ENCODE measurements at regions not wholly inside any gene's neighbourhood (a gene's known extent, or its start where the extent isn't known, plus 50 kb on each side); places are given as distances from the start of the nearest gene placed in this dataset.
"Not testable (repeated sequence)": the region's sequence is repeated elsewhere in the genome, so short reads cannot be mapped to it uniquely, and the experiment has no call there.

- no peak for DNase-seq
- H3K9me3 ChIP-seq (ENCODE audit: control insufficient read depth, low read length): no peaks in the 10 kb centered on the region
- H3K4me3 ChIP-seq (ENCODE audit: insufficient read depth, low read depth, low read length, poor library complexity, severe bottlenecking): no peak overlapping the region
- no peaks in the 10 kb centered on the region for H3K36me3 ChIP-seq (ENCODE audit: control insufficient read depth, insufficient read depth, low read length)
- no peaks in the 10 kb centered on the region for H3K27me3 ChIP-seq (replicated peaks; ENCODE audit: control insufficient read depth, insufficient read depth, low read length, poor library complexity, severe bottlenecking)
- H3K4me1 ChIP-seq (ENCODE audit: control insufficient read depth, insufficient read depth, low read length, poor library complexity, severe bottlenecking): no peaks in the 10 kb centered on the region
- no peak overlapping the region for H3K27ac ChIP-seq (ENCODE audit: insufficient read depth, low read length, poor library complexity, severe bottlenecking)
Measured at GRCh38 chr21:38626306-38626705, 128.0 kb upstream of the ERG start.

DNA sequence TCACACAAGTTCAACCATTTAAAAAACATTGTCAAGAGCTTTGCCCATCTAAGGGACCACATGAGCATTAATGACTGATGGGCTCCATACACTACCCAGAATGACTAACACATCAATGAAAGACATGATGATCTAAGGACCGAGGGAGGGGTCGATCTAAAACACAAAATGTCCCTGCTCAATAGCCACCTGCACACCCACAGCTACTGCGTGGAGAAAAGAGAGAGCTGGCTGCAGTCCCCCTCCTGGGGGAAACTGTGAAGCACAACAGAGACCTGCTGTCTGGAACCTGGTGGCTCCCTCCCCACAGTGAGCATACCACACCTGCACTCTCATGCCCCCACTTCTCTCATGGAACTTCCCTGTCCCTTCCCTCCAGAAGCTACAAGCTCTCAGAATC, 130.1 kb upstream of the ERG start:
- H3K27ac ChIP-seq (ENCODE audit: insufficient read depth, low read length, poor library complexity, severe bottlenecking): no peak overlapping the region
- no peaks in the 10 kb centered on the region for H3K9me3 ChIP-seq (ENCODE audit: control insufficient read depth, low read length)
- H3K4me1 ChIP-seq (ENCODE audit: control insufficient read depth, insufficient read depth, low read length, poor library complexity, severe bottlenecking): no peaks in the 10 kb centered on the region
- H3K27me3 ChIP-seq (replicated peaks; ENCODE audit: control insufficient read depth, insufficient read depth, low read length, poor library complexity, severe bottlenecking): no peaks in the 10 kb centered on the region
- no peaks in the 10 kb centered on the region for H3K36me3 ChIP-seq (ENCODE audit: control insufficient read depth, insufficient read depth, low read length)
- no peak for DNase-seq
- H3K4me3 ChIP-seq (ENCODE audit: insufficient read depth, low read depth, low read length, poor library complexity, severe bottlenecking): no peak overlapping the region

- no peak for DNase-seq
- Histone ChIP-seq H3K9me3 (ENCODE audit: control insufficient read depth, low read length) (no peaks in the 10 kb centered on the region), H3K27ac (ENCODE audit: insufficient read depth, low read length, poor library complexity, severe bottlenecking) (no peak overlapping the region), H3K36me3 (ENCODE audit: control insufficient read depth, insufficient read depth, low read length) (no peaks in the 10 kb centered on the region), H3K27me3 (replicated peaks; ENCODE audit: control insufficient read depth, insufficient read depth, low read length, poor library complexity, severe bottlenecking) (no peaks in the 10 kb centered on the region), H3K4me3 (ENCODE audit: insufficient read depth, low read depth, low read length, poor library complexity, severe bottlenecking) (no peak overlapping the region), H3K4me1 (ENCODE audit: control insufficient read depth, insufficient read depth, low read length, poor library complexity, severe bottlenecking) (no peaks in the 10 kb centered on the region)
Measured at GRCh38 chr21:38631206-38631605, 132.9 kb upstream of the ERG start.

GRCh38 chr21:38631676-38632075, 133.4 kb upstream of the ERG start:
- Histone ChIP-seq H3K27ac (ENCODE audit: insufficient read depth, low read length, poor library complexity, severe bottlenecking) (no peak overlapping the region), H3K4me3 (ENCODE audit: insufficient read depth, low read depth, low read length, poor library complexity, severe bottlenecking) (no peak overlapping the region)
- DNase-seq: no peak

GRCh38 chr21:38637161-38637560, 138.9 kb upstream of the ERG start:
- H3K27me3 ChIP-seq (replicated peaks; ENCODE audit: control insufficient read depth, insufficient read depth, low read length, poor library complexity, severe bottlenecking): no peaks in the 10 kb centered on the region
- H3K4me3 ChIP-seq (ENCODE audit: insufficient read depth, low read depth, low read length, poor library complexity, severe bottlenecking): no peak overlapping the region
- no peak for DNase-seq

More at GRCh38 chr21:38631676-38632075, 133.4 kb upstream of the ERG start:
- Histone ChIP-seq H3K9me3 (ENCODE audit: control insufficient read depth, low read length) (no peaks in the 10 kb centered on the region), H3K27me3 (replicated peaks; ENCODE audit: control insufficient read depth, insufficient read depth, low read length, poor library complexity, severe bottlenecking) (no peaks in the 10 kb centered on the region), H3K36me3 (ENCODE audit: control insufficient read depth, insufficient read depth, low read length) (no peaks in the 10 kb centered on the region), H3K4me1 (ENCODE audit: control insufficient read depth, insufficient read depth, low read length, poor library complexity, severe bottlenecking) (no peaks in the 10 kb centered on the region)

DNA sequence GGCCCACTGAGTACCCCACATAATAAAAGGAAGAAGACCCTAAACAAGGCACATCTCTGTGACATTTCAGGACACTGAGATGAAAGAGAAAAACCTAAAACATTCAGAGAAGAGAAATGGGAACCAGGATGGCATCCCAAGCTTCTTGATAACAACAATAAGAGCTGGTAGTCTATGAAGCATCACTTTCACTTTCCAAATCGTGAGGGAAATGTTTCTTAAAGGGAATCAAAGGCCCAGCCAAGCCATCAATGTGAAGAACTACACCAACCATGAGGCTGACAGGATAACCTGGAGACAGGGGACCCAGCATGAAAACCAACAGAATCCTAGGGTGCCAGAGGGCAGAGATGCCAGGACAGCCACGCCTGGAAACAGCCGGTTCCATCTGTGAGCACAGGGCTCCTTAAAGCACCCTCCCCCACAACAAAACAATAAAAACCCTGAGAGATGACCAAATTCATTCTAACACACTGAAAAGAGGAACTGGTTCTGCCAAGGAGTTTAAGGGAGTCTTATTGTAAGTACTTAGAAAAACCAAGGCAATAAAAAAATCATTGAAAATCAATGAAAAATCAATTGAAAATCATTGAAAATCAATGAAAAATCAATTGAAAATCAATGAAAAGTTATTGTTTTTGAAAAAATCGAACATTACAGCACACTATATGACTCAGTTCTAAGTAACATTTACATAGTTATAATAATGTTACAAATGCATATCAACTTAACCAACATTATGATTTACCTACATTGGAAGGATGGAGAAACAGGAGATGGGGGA, 141.5 kb upstream of the ERG start:
- H3K4me1 ChIP-seq (ENCODE audit: control insufficient read depth, insufficient read depth, low read length, poor library complexity, severe bottlenecking): no peaks in the 10 kb centered on the region
- DNase-seq: no peak
- no peaks in the 10 kb centered on the region for H3K9me3 ChIP-seq (ENCODE audit: control insufficient read depth, low read length)
- no peaks in the 10 kb centered on the region for H3K27me3 ChIP-seq (replicated peaks; ENCODE audit: control insufficient read depth, insufficient read depth, low read length, poor library complexity, severe bottlenecking)
- no peak overlapping the region for H3K4me3 ChIP-seq (ENCODE audit: insufficient read depth, low read depth, low read length, poor library complexity, severe bottlenecking)
- H3K27ac ChIP-seq (ENCODE audit: insufficient read depth, low read length, poor library complexity, severe bottlenecking): no peak overlapping the region
- H3K36me3 ChIP-seq (ENCODE audit: control insufficient read depth, insufficient read depth, low read length): no peaks in the 10 kb centered on the region

More at GRCh38 chr21:38637161-38637560, 138.9 kb upstream of the ERG start:
- Histone ChIP-seq H3K9me3 (ENCODE audit: control insufficient read depth, low read length) (no peaks in the 10 kb centered on the region), H3K36me3 (ENCODE audit: control insufficient read depth, insufficient read depth, low read length) (no peaks in the 10 kb centered on the region), H3K4me1 (ENCODE audit: control insufficient read depth, insufficient read depth, low read length, poor library complexity, severe bottlenecking) (no peaks in the 10 kb centered on the region), H3K27ac (ENCODE audit: insufficient read depth, low read length, poor library complexity, severe bottlenecking) (no peak overlapping the region)

- H3K27ac ChIP-seq (ENCODE audit: insufficient read depth, low read length, poor library complexity, severe bottlenecking); DNase-seq; H3K36me3 ChIP-seq (ENCODE audit: control insufficient read depth, insufficient read depth, low read length); H3K4me3 ChIP-seq (ENCODE audit: insufficient read depth, low read depth, low read length, poor library complexity, severe bottlenecking); H3K27me3 ChIP-seq (replicated peaks; ENCODE audit: control insufficient read depth, insufficient read depth, low read length, poor library complexity, severe bottlenecking); H3K4me1 ChIP-seq (ENCODE audit: control insufficient read depth, insufficient read depth, low read length, poor library complexity, severe bottlenecking); H3K9me3 ChIP-seq (ENCODE audit: control insufficient read depth, low read length): not testable (repeated sequence)
Measured at GRCh38 chr21:38640355-38640742, 142.1 kb upstream of the ERG start.

- Histone ChIP-seq H3K36me3 (ENCODE audit: control insufficient read depth, insufficient read depth, low read length) (no peaks in the 10 kb centered on the region), H3K4me1 (ENCODE audit: control insufficient read depth, insufficient read depth, low read length, poor library complexity, severe bottlenecking) (no peaks in the 10 kb centered on the region), H3K9me3 (ENCODE audit: control insufficient read depth, low read length) (no peaks in the 10 kb centered on the region), H3K27ac (ENCODE audit: insufficient read depth, low read length, poor library complexity, severe bottlenecking) (no peak overlapping the region), H3K4me3 (ENCODE audit: insufficient read depth, low read depth, low read length, poor library complexity, severe bottlenecking) (no peak overlapping the region), H3K27me3 (replicated peaks; ENCODE audit: control insufficient read depth, insufficient read depth, low read length, poor library complexity, severe bottlenecking) (no peaks in the 10 kb centered on the region)
- DNase-seq: no peak
Measured at GRCh38 chr21:38643404-38644023, 145.2 kb upstream of the ERG start.

- no peak for DNase-seq
- Histone ChIP-seq H3K27me3 (replicated peaks; ENCODE audit: control insufficient read depth, insufficient read depth, low read length, poor library complexity, severe bottlenecking) (no peaks in the 10 kb centered on the region), H3K27ac (ENCODE audit: insufficient read depth, low read length, poor library complexity, severe bottlenecking) (no peak overlapping the region), H3K4me1 (ENCODE audit: control insufficient read depth, insufficient read depth, low read length, poor library complexity, severe bottlenecking) (no peaks in the 10 kb centered on the region), H3K4me3 (ENCODE audit: insufficient read depth, low read depth, low read length, poor library complexity, severe bottlenecking) (no peak overlapping the region), H3K9me3 (ENCODE audit: control insufficient read depth, low read length) (no peaks in the 10 kb centered on the region), H3K36me3 (ENCODE audit: control insufficient read depth, insufficient read depth, low read length) (no peaks in the 10 kb centered on the region)
Measured at GRCh38 chr21:38645282-38645681, 147.0 kb upstream of the ERG start.

GRCh38 chr21:38646213-38646837, 148.0 kb upstream of the ERG start:
- no peaks in the 10 kb centered on the region for H3K4me1 ChIP-seq (ENCODE audit: control insufficient read depth, insufficient read depth, low read length, poor library complexity, severe bottlenecking)
- no peaks in the 10 kb centered on the region for H3K36me3 ChIP-seq (ENCODE audit: control insufficient read depth, insufficient read depth, low read length)
- H3K27me3 ChIP-seq (replicated peaks; ENCODE audit: control insufficient read depth, insufficient read depth, low read length, poor library complexity, severe bottlenecking): no peaks in the 10 kb centered on the region
- no peak overlapping the region for H3K4me3 ChIP-seq (ENCODE audit: insufficient read depth, low read depth, low read length, poor library complexity, severe bottlenecking)
- DNase-seq: no peak
- no peaks in the 10 kb centered on the region for H3K9me3 ChIP-seq (ENCODE audit: control insufficient read depth, low read length)
- H3K27ac ChIP-seq (ENCODE audit: insufficient read depth, low read length, poor library complexity, severe bottlenecking): no peak overlapping the region
